ENCODE measurements at regions not wholly inside any gene's neighbourhood (a gene's known extent, or its start where the extent isn't known, plus 50 kb on each side); places are given as distances from the start of the nearest gene placed in this dataset.

- Histone ChIP-seq H3K27me3 (ENCODE audit: control insufficient read depth, low read length) (peaks cover 10% of the 10 kb centered on the region), H3F3A (ENCODE audit: control insufficient read depth, insufficient read depth) (no peaks in the 10 kb centered on the region), H4K20me1 (ENCODE audit: control insufficient read depth, insufficient read depth, low read depth, low read length) (no peaks in the 10 kb centered on the region), H3K36me3 (ENCODE audit: control insufficient read depth, low read length) (no peaks in the 10 kb centered on the region), H3K9me2 (replicated peaks; ENCODE audit: control insufficient read depth, low read length) (no peaks in the 10 kb centered on the region), H3K79me2 (ENCODE audit: control insufficient read depth, low read length) (no peaks in the 10 kb centered on the region), H3K4me2 (ENCODE audit: low read length) (no peak overlapping the region), H3K27ac (ENCODE audit: low read depth, low read length) (no peak overlapping the region), H3K9me3 (ENCODE audit: control insufficient read depth, insufficient read depth, low read length) (no peaks in the 10 kb centered on the region), H3K4me1 (ENCODE audit: control insufficient read depth, low read length) (no peaks in the 10 kb centered on the region), H3K4me3 (ENCODE audit: low read length) (no peak overlapping the region)
- TF ChIP-seq EZH2phosphoT487 (IDR thresholded peaks at IDR 0.05; ENCODE audit: borderline replicate concordance, low read length), result no peak
- TF ChIP-seq CTCF (IDR thresholded peaks at IDR 0.05; ENCODE audit: low read depth, low read length, poor library complexity, severe bottlenecking), result no peak
Observed at GRCh38 chr2:42914860-42915259, 122.5 kb upstream of the HAAO start.

GRCh38 chr2:42914314-42914713 is 121.9 kb upstream of the HAAO start:
- no peaks in the 10 kb centered on the region for H3K36me3 ChIP-seq (ENCODE audit: control insufficient read depth, low read length)
- no peaks in the 10 kb centered on the region for H3F3A ChIP-seq (ENCODE audit: control insufficient read depth, insufficient read depth)
- H3K4me2 ChIP-seq (ENCODE audit: low read length), result no peak overlapping the region
- no peak overlapping the region for H3K4me3 ChIP-seq (ENCODE audit: low read length)
- no peaks in the 10 kb centered on the region for H4K20me1 ChIP-seq (ENCODE audit: control insufficient read depth, insufficient read depth, low read depth, low read length)
- H3K4me1 ChIP-seq (ENCODE audit: control insufficient read depth, low read length), result no peaks in the 10 kb centered on the region
- H3K79me2 ChIP-seq (ENCODE audit: control insufficient read depth, low read length), result no peaks in the 10 kb centered on the region
- peaks cover 10% of the 10 kb centered on the region for H3K27me3 ChIP-seq (ENCODE audit: control insufficient read depth, low read length)
- TF ChIP-seq CTCF (IDR thresholded peaks at IDR 0.05; ENCODE audit: low read depth, low read length, poor library complexity, severe bottlenecking), result no peak
- no peak for TF ChIP-seq EZH2phosphoT487 (IDR thresholded peaks at IDR 0.05; ENCODE audit: borderline replicate concordance, low read length)
- no peaks in the 10 kb centered on the region for H3K9me2 ChIP-seq (replicated peaks; ENCODE audit: control insufficient read depth, low read length)
- no peak overlapping the region for H3K27ac ChIP-seq (ENCODE audit: low read depth, low read length)
- H3K9me3 ChIP-seq (ENCODE audit: control insufficient read depth, insufficient read depth, low read length), result no peaks in the 10 kb centered on the region

GRCh38 chr2:42913280-42913878 is 121.0 kb upstream of the HAAO start:
- peaks cover 7% of the 10 kb centered on the region for H3K4me1 ChIP-seq (ENCODE audit: control insufficient read depth, low read length)
- no peaks in the 10 kb centered on the region for H3K79me2 ChIP-seq (ENCODE audit: control insufficient read depth, low read length)
- H3K27me3 ChIP-seq (ENCODE audit: control insufficient read depth, low read length), result peaks cover 10% of the 10 kb centered on the region
- no peaks in the 10 kb centered on the region for H3F3A ChIP-seq (ENCODE audit: control insufficient read depth, insufficient read depth)
- H3K9me2 ChIP-seq (replicated peaks; ENCODE audit: control insufficient read depth, low read length), result no peaks in the 10 kb centered on the region
- H3K4me2 ChIP-seq (ENCODE audit: low read length), result no peak overlapping the region
- no peak overlapping the region for H3K27ac ChIP-seq (ENCODE audit: low read depth, low read length)
- no peak overlapping the region for H3K4me3 ChIP-seq (ENCODE audit: low read length)
- no peaks in the 10 kb centered on the region for H3K36me3 ChIP-seq (ENCODE audit: control insufficient read depth, low read length)
- no peaks in the 10 kb centered on the region for H3K9me3 ChIP-seq (ENCODE audit: control insufficient read depth, insufficient read depth, low read length)
- no peak for TF ChIP-seq EZH2phosphoT487 (IDR thresholded peaks at IDR 0.05; ENCODE audit: borderline replicate concordance, low read length)
- no peak for TF ChIP-seq CTCF (IDR thresholded peaks at IDR 0.05; ENCODE audit: low read depth, low read length, poor library complexity, severe bottlenecking)
- no peaks in the 10 kb centered on the region for H4K20me1 ChIP-seq (ENCODE audit: control insufficient read depth, insufficient read depth, low read depth, low read length)
